Medulla oblongata (tissue), 1 donor: ENCODE measurements at regions not wholly inside any gene's neighbourhood (a gene's known extent, or its start where the extent isn't known, plus 50 kb on each side); places are given as distances from the start of the nearest gene placed in this dataset.
"Not testable (repeated sequence)": the region's sequence is repeated elsewhere in the genome, so short reads cannot be mapped to it uniquely, and the experiment has no call there.

ENCODE experiments used
- DNase-seq: peaks from one replicate; pipeline ENCODE4 v3.0.0-alpha.2; 2015; ENCODE audit errors: extremely low spot score

GRCh38 chr7:17437586-17437985, 139.1 kb downstream of the AHR start:
- DNase-seq: no peak

DNA sequence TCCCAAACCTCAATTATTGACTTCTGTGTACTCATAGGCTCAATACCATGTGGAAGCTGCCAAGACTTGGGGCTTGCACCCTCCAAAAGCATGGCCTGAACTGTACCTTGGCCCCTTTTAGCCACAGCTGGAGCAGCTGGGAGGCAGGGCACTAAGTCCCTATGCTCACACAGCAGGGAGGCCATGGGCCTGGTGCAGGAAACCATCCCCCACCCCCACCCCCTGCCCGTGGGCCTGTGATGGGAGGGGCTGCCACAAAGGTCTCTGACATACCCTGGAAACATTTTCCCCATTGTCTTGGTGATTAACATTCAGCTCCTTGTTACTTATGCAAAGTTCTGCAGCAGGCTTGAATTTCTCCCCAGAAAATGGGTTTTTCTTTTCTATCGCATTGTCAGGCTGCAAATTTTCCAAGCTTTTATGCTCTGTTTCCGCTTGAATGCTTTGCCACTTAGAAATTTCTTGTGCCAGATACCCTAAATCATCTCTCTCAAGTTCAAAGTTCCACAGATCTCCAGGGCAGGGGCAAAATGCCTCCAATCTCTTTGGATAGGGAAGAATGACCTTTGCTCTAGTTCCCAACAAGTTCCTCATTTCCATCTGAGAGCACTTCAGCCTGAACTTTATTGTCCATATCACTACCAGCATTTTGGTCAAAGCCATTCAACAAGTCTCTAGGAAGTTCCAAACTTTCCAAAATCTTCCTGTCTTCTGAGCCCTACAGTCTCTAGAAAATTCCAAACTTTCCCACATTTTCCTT, 141.8 kb downstream of the AHR start:
- not testable (repeated sequence) for DNase-seq

GRCh38 chr7:17440831-17441230, 142.4 kb downstream of the AHR start:
- no peak for DNase-seq

DNA sequence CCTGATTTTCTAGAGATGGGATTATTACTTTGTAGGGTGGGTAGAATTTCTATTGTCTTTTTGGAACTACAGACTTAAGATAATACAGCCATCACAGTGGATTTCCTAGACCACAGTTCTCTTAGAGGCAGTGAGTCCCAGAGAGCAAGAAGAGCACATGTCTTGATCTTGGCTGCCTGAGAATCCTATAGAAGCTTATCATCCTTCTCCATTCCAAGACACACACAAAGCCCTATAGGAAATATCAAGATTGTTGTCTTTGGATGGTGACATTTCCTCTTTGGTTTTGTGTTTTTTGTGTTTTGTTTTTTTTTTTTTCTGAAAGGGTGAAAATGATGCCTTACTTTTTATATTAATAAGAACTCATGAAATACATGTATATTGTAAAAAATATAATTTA, 143.1 kb downstream of the AHR start:
- no peak for DNase-seq

DNA sequence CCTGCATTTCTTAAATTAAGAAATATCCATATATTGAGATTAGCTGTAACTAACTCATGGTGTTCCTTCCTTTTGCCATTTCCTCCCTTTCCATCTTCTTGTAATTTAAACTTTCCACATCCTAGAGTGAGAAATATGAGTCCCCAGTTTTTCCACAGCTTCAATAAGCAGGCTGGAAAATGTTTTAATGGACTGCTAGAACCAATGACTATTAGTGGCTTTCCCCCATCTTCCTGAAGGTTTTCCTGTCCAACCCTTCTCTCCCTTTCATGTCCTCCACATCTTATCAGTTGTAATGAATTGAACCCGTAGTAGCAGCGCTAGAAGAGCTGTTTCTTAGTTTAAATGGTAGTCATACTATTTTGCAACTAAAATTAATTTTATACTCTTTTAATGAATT, 145.7 kb downstream of the AHR start:
- DNase-seq: no peak

- DNase-seq: no peak
These were observed 146.2 kb downstream of the AHR start for GRCh38 chr7:17444673-17445072.

GRCh38 chr7:17446340-17446739, 147.9 kb downstream of the AHR start:
- no peak for DNase-seq

DNA sequence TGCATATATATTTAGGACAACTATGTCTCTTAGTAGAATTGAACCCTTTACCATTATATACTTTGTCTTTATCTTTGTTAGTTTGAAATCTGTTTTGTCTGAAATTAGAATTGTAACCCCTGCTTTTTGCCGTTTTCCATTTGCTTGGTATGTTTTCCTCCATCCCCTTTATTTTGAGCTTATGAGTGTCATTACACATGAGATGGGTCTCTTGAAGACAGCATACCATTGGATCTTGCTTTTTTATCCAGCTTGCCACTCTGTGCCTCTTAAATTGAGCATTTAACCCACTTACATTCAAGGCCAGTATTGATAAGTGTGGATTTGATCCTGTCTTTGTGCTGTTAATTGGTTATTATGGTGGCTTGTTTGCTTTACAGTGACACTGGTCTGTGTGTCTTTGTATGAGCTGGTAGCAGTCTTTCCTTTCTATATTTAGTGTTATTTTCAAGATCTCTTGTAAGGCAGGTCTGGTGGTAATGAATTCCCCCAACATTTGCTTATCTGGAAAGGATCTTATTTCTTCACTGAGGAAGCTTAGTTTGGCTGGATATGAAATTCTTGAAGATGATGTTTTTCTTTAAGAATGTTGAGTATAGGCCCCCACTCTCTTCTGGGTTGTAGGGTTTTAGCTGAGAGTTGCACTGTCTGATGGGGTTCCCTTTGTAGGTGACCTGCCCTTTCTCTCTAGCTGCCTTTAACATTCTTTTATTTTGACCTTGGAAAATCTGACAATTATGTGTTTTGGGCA, 149.5 kb downstream of the AHR start:
- DNase-seq: no peak

- no peak for DNase-seq
These were observed 150.3 kb downstream of the AHR start for GRCh38 chr7:17448479-17449423.

- no peak for DNase-seq
These were observed 158.1 kb downstream of the AHR start for GRCh38 chr7:17456541-17456940.

DNA sequence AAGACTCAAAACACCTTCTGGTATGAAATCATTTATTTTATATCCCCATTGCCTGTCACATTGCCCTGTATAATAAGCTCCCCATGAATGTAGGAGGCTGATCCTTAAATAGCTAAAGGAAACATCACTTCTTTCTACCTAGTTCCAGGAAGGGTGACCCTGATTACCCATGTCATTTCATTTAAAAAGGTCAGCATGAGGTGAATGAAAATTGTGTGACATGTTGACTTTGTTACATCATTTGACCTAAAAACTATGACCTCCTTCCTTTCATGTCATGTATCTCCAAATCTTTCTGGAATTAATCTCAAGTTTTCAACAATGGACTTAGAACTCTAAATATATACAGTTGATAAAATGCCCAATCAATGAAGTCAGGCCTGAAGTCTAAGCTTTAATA, 161.5 kb downstream of the AHR start:
- DNase-seq: no peak

- DNase-seq: no peak
These were observed 162.2 kb downstream of the AHR start for GRCh38 chr7:17460665-17461064.

- no peak for DNase-seq
These were observed 163.7 kb downstream of the AHR start for GRCh38 chr7:17462131-17462631.

DNA sequence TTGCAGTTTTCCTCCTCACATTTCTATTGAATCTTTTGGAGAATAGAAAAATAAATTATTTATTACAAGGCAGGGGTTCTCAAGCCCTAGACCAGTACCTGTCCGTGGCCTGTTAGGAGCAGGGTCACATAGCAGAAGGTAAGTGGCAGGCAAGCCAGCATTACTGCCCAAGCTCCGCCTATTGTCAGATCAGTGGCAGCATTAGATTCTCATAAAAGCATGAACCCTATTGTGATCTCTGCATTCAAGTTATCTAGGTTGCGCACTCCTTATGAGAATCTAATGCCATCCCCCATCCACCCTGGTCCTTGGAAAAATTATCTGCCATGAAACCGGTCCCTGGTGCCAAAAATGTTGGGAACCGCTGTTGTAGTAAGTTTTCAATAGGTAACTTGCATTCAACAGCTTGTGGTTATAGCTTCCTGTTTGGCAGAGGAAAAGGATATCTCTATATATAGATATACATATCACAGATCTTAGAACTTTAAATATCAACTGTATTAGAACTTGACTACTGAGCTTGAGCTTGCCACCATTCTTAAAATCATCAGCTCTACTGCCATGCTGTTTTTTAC, 165.1 kb downstream of the AHR start:
- no peak for DNase-seq

GRCh38 chr7:17466216-17466615, 167.8 kb downstream of the AHR start:
- no peak for DNase-seq

- no peak for DNase-seq
These were observed 169.0 kb downstream of the AHR start for GRCh38 chr7:17467386-17467945.

DNA sequence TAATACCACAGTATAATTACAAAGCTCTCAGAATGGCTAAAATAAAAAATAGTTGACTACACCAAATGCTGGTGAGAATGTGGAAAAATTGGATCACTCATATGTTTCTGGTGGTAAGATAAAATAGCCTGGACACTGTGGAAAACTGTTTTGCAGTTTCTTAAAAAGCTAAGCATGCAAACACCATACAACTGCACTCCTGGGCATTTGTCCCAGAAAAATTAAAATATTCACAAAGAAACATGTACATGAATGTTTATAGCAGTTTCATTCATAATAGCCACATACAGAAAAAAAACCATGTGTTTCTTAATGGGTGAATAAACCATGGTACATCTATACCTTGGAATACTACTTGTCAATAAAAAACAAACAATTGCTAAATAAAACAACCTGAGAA, 172.9 kb downstream of the AHR start:
- DNase-seq: no peak

- DNase-seq: no peak
These were observed 174.1 kb downstream of the AHR start for GRCh38 chr7:17472518-17472917.

GRCh38 chr7:17472939-17473338, 174.5 kb downstream of the AHR start:
- no peak for DNase-seq

- DNase-seq: no peak
These were observed 176.4 kb downstream of the AHR start for GRCh38 chr7:17474724-17475344.

GRCh38 chr7:17477182-17477581, 178.7 kb downstream of the AHR start:
- DNase-seq: no peak
